Activated CD8-positive, alpha-beta T cell treated with anti-CD3 and anti-CD28 coated beads, Interleukin-2, amount 10 ng/mL, durations not matched to agents 7 days and 5 days (primary cell): ENCODE measurements at regions not wholly inside any gene's neighbourhood (a gene's known extent, or its start where the extent isn't known, plus 50 kb on each side); places are given as distances from the start of the nearest gene placed in this dataset.

ENCODE experiments used
- ATAC-seq: fragments of 150-1000 bp; cut with Tn5 transposase; one replicate; pipeline ENCODE4 v1.10.0; 2021; ENCODE audit warnings: moderate library complexity
- CTCF ChIA-PET: fragments of 350-600 bp; sonication (Branson Sonifier 250); formaldehyde crosslinking; loops from one replicate; lab custom pipeline; 2021; ENCODE audit warnings: antibody characterized with exemption; lab: Charles Lee
- POLR2A ChIA-PET: fragments of 350-600 bp; sonication (Branson Sonifier 250); formaldehyde crosslinking; loops from one replicate; lab custom pipeline; 2021; ENCODE audit warnings: antibody characterized with exemption; lab: Charles Lee
- DNase-seq: peaks from one replicate; pipeline ENCODE4 v3.0.0-alpha.2; 2020
- H3K27ac Mint-ChIP-seq: one replicate; pipeline ENCODE4 v1.8.0; 2021; ENCODE audit warnings: mild to moderate bottlenecking, mixed read lengths
- H3K27me3 Mint-ChIP-seq: one replicate; pipeline ENCODE4 v1.8.0; 2021; ENCODE audit warnings: low read depth, mixed read lengths
- H3K36me3 Mint-ChIP-seq: one replicate; pipeline ENCODE4 v1.8.0; 2021; ENCODE audit warnings: low read depth, mixed read lengths
- H3K4me1 Mint-ChIP-seq: one replicate; pipeline ENCODE4 v1.8.0; 2021; ENCODE audit warnings: low read depth, mixed read lengths
- H3K4me3 Mint-ChIP-seq: one replicate; pipeline ENCODE4 v1.8.0; 2021; ENCODE audit warnings: mild to moderate bottlenecking, mixed read lengths
- H3K9me3 Mint-ChIP-seq: one replicate; pipeline ENCODE4 v1.8.0; 2022; ENCODE audit warnings: mixed read lengths; ENCODE audit not compliant: insufficient read depth

- Mint-ChIP-seq H3K36me3 (no peaks in the 10 kb centered on the region), H3K4me1 (no peaks in the 10 kb centered on the region), H3K27me3 (peaks cover 2% of the 10 kb centered on the region), H3K27ac (no peak overlapping the region), H3K9me3 (no peaks in the 10 kb centered on the region), H3K4me3 (no peak overlapping the region)
- ChIA-PET CTCF (no interaction called here), POLR2A (no interaction called here)
- ATAC-seq (no peak), DNase-seq (no peak)
Measured at GRCh38 chr11:121688055-121688491, 235.3 kb upstream of the SORL1-AS1 start.

- H3K9me3 Mint-ChIP-seq = no peaks in the 10 kb centered on the region
- CTCF ChIA-PET = no interaction called here
- no peak for ATAC-seq
Measured at GRCh38 chr11:121683791-121684190, 231.0 kb upstream of the SORL1-AS1 start.

More at GRCh38 chr11:121683791-121684190, 231.0 kb upstream of the SORL1-AS1 start:
- POLR2A ChIA-PET = no interaction called here
- no peaks in the 10 kb centered on the region for H3K4me1 Mint-ChIP-seq
- H3K27me3 Mint-ChIP-seq = peaks cover 2% of the 10 kb centered on the region
- H3K4me3 Mint-ChIP-seq = no peak overlapping the region
- DNase-seq = no peak
- no peaks in the 10 kb centered on the region for H3K36me3 Mint-ChIP-seq
- no peak overlapping the region for H3K27ac Mint-ChIP-seq
